ENCODE measurements at regions not wholly inside any gene's neighbourhood (a gene's known extent, or its start where the extent isn't known, plus 50 kb on each side); places are given as distances from the start of the nearest gene placed in this dataset.

- TF ChIP-seq CTCF (conservative IDR thresholded peaks at IDR 0.05; ENCODE audit: low read length) (no peak), EZH2phosphoT487 (IDR thresholded peaks at IDR 0.05; ENCODE audit: borderline replicate concordance, low read depth, low read length) (no peak)
Measured at GRCh38 chr6:109304284-109305015, 77.8 kb downstream of the CD164 start.
